Lower lobe of right lung (tissue), 2 donors: ENCODE measurements at regions not wholly inside any gene's neighbourhood (a gene's known extent, or its start where the extent isn't known, plus 50 kb on each side); places are given as distances from the start of the nearest gene placed in this dataset.

Experiments used
- ATAC-seq, 2 donors: fragments of 200-7000 bp; cut with Tn5 transposase; one replicate each; pipeline ENCODE4 v1.9.1; 2020 to 2022; ENCODE audit warnings: mild to moderate bottlenecking in 2 of 2, moderate library complexity in 2 of 2
- DNase-seq: peaks from one replicate; pipeline ENCODE4 v3.0.0-alpha.2; 2020
- H3K27ac ChIP-seq: fragments of 200-600 bp; one replicate; pipeline ENCODE4 v1.8.0; 2022
- H3K27me3 ChIP-seq: fragments of 200-600 bp; one replicate; pipeline ENCODE4 v1.8.0; 2022; ENCODE audit warnings: low read depth
- H3K36me3 ChIP-seq: fragments of 200-600 bp; one replicate; pipeline ENCODE4 v1.8.0; 2022; ENCODE audit warnings: mild to moderate bottlenecking
- H3K4me1 ChIP-seq: fragments of 200-600 bp; one replicate; pipeline ENCODE4 v1.8.0; 2022
- H3K4me3 ChIP-seq: fragments of 200-600 bp; one replicate; pipeline ENCODE4 v1.8.0; 2022; ENCODE audit warnings: mild to moderate bottlenecking
- H3K9me3 ChIP-seq: fragments of 200-600 bp; one replicate; pipeline ENCODE4 v1.8.0; 2022
- intact Hi-C: fragments of 100-400 bp; cut with DNase I; formaldehyde crosslinking; loops from one replicate; pipeline ENCODE4 v1.11.0; 2022
- TF ChIP-seq, protein P1 (sequence below): fragments of 200-600 bp; IDR thresholded peaks from one replicate; pipeline ENCODE4 v1.8.0; 2022; ENCODE audit warnings: antibody characterized with exemption, mild to moderate bottlenecking
- donor health status: DM: no; HTN: yes; CAD: no; lungs with severe emphysema.

DNA sequence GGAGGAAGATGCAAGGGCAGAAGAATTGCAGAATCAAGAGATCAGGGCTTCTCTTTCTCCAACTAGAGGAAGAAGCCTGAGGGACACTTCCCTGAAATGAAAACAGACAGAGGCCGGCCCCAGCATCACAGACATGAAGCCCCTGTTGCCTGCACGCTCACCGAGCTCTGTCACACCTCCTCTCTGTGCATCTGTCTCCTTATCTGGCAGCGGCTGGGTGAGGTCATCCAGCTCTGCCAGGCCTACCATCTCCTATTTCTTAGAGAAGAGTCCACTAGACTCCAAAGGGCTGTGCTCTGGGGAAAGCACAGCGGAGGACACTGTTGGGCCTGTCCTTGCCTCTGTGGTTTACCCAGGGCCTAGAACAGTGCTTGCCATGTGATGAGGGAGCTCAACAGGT lies 71.9 kb upstream of the MLN start:
- no peak overlapping the region for H3K4me3 ChIP-seq
- no peaks in the 10 kb centered on the region for H3K4me1 ChIP-seq
- intact Hi-C loops = no loop called here
- no peak for DNase-seq
- TF ChIP-seq, protein P1, sequence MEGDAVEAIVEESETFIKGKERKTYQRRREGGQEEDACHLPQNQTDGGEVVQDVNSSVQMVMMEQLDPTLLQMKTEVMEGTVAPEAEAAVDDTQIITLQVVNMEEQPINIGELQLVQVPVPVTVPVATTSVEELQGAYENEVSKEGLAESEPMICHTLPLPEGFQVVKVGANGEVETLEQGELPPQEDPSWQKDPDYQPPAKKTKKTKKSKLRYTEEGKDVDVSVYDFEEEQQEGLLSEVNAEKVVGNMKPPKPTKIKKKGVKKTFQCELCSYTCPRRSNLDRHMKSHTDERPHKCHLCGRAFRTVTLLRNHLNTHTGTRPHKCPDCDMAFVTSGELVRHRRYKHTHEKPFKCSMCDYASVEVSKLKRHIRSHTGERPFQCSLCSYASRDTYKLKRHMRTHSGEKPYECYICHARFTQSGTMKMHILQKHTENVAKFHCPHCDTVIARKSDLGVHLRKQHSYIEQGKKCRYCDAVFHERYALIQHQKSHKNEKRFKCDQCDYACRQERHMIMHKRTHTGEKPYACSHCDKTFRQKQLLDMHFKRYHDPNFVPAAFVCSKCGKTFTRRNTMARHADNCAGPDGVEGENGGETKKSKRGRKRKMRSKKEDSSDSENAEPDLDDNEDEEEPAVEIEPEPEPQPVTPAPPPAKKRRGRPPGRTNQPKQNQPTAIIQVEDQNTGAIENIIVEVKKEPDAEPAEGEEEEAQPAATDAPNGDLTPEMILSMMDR = no peak
- no peaks in the 10 kb centered on the region for H3K27me3 ChIP-seq
- no peaks in the 10 kb centered on the region for H3K36me3 ChIP-seq
- H3K27ac ChIP-seq = no peak overlapping the region
- no peak for ATAC-seq
- H3K9me3 ChIP-seq = no peaks in the 10 kb centered on the region

DNA sequence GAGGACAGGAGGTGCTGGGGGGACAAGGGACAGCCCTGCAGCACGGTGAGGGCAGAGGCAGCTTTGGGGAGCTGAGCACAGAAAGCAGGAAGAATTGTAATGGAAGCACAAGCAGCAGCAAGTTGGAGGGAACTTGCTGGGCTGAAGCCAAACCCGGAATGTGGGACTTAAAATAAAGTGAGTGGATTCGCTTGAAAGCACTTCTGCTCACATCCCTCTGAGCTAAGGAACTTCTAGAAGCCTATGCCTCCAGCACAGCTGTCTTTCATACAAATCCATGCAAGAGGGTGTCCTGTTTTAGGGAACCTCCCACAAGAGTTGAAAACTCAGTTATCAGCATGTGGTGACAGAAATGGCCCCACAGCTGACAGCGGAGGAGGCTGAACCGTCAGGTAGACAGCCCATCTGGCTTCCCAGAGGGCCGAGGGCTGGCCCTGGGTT lies 71.4 kb upstream of the MLN start:
- Histone ChIP-seq H3K36me3 (no peaks in the 10 kb centered on the region), H3K4me3 (no peak overlapping the region), H3K9me3 (no peaks in the 10 kb centered on the region), H3K27ac (no peak overlapping the region), H3K27me3 (no peaks in the 10 kb centered on the region), H3K4me1 (no peaks in the 10 kb centered on the region)
- intact Hi-C loops = no loop called here
- DNase-seq (no peak), ATAC-seq (no peak)
- TF ChIP-seq, protein P1 = no peak

DNA sequence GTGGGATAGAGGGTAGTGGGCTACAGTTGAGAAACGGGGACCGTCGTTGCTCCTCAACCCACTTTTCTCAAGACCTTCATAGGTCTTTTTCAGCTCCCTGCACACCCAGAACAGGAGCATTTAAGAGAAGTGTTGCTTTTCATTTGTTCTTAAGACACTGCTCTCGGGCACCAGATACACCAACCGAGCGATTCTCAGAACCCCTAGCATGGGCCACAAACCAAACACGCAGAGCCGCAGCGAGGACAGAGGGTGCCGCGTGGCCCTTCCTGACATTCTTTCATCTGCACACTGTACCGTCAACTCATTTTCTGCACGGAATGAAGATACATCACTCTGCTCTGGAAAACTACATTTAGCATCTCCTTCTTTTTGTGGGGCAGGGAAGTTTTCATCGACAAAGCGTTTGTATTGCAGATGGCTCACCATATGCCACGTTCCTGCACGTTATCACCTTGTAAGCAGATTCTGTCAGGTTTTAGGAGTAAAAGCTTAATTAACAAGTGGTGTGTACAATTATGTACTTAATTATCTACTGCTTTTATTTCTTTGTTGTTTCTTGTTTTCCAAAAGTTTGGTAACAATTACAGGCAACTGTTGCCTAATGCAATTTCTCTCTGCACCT lies 70.4 kb upstream of the MLN start:
- no peak for DNase-seq
- TF ChIP-seq, protein P1 = no peak
- Histone ChIP-seq H3K27me3 (no peaks in the 10 kb centered on the region), H3K36me3 (no peaks in the 10 kb centered on the region), H3K4me1 (no peaks in the 10 kb centered on the region), H3K4me3 (no peak overlapping the region), H3K27ac (no peak overlapping the region), H3K9me3 (no peaks in the 10 kb centered on the region)
- intact Hi-C loops = no loop called here
- ATAC-seq = no peak

DNA sequence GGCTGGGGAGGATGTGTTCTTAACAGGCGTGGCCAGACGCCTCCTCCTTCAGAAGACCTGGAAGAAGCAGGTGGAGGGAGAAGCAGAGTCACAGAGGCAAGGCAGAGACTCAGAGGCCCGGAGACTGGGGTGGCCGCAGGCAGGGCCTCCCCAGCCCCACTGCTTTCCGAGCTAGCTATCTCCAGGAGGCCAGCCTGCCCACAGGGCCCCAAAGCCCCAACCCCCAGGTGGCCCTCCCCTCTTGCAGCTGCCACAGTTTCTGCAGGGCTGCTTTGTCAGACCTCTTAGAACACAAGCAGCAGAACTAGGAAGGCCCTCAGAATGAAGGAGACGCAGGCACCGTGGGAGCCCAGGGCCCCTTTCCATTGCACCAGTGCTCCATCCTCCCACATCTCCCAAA lies 69.0 kb upstream of the MLN start:
- H3K27me3 ChIP-seq = no peaks in the 10 kb centered on the region
- no peak for DNase-seq
- H3K27ac ChIP-seq = no peak overlapping the region
- H3K9me3 ChIP-seq = no peaks in the 10 kb centered on the region
- no peaks in the 10 kb centered on the region for H3K36me3 ChIP-seq
- H3K4me1 ChIP-seq = no peaks in the 10 kb centered on the region
- H3K4me3 ChIP-seq = no peak overlapping the region
- TF ChIP-seq, protein P1 = no peak
- intact Hi-C loops = no loop called here
- ATAC-seq = no peak

DNA sequence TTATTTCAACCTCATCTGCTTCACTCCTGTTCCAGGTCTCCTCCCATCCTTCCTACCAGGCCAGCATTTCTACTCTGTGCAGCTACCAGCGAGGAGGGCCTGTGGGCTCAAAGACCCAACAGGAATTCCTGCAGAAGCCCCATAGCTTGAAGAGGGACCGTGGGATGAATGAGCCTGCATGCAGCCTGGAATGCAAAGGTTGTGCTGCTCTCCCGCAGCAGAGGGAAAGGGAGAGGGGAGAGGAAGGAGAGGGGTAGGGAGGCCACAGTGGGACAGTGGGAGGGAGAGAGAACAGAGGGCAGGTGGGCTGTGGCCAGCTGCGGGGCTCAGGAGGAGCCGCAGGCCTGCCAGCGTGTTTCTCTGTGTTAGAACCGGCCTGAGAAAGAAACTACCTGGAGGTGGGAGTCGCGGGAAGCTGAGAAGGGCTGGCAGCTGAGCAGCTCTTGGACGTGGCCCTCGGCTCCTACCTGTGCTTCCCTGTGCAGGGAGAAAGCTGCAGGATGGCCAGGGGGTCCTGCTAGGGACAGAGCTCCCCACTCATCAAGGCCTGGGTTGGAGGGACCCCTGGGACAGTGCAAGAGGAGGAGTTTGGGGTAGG lies 66.1 kb upstream of the MLN start:
- Histone ChIP-seq H3K4me3 (no peak overlapping the region), H3K27ac (no peak overlapping the region), H3K36me3 (no peaks in the 10 kb centered on the region), H3K4me1 (no peaks in the 10 kb centered on the region), H3K9me3 (no peaks in the 10 kb centered on the region), H3K27me3 (no peaks in the 10 kb centered on the region)
- DNase-seq (peak; percentile 18), ATAC-seq (no peak)
- TF ChIP-seq, protein P1 = no peak
- intact Hi-C loops = no loop called here
